ENCODE measurements at regions not wholly inside any gene's neighbourhood (a gene's known extent, or its start where the extent isn't known, plus 50 kb on each side); places are given as distances from the start of the nearest gene placed in this dataset.
"Not testable (repeated sequence)": the region's sequence is repeated elsewhere in the genome, so short reads cannot be mapped to it uniquely, and the experiment has no call there.

- H3K27ac ChIP-seq, result no peak overlapping the region
- DNase-seq, result peak in 1 of 2 donors; percentile 68
These were observed 61.4 kb upstream of the ZNF217 start for GRCh38 chr20:53654932-53655624.

GRCh38 chr20:53654521-53654920 is 60.9 kb upstream of the ZNF217 start:
- H3K4me1 ChIP-seq, result peaks cover 0 to 26% (median 14%) of the 10 kb centered on the region in 4 donors
- DNase-seq; H3K27me3 ChIP-seq; H3K36me3 ChIP-seq; H3K27ac ChIP-seq; intact Hi-C loops (cut with DNase I; ENCODE audit: low total_unique reads); H3K4me3 ChIP-seq; H3K9me3 ChIP-seq: not testable (repeated sequence)

More at GRCh38 chr20:53654932-53655624, 61.4 kb upstream of the ZNF217 start:
- Histone ChIP-seq H3K4me1 (peaks cover 0 to 27% (median 15%) of the 10 kb centered on the region in 4 donors), H3K27me3 (no peaks in the 10 kb centered on the region), H3K9me3 (no peaks in the 10 kb centered on the region), H3K36me3 (no peaks in the 10 kb centered on the region), H3K4me3 (no peak overlapping the region)
- no peak for TF ChIP-seq CTCF (IDR thresholded peaks at IDR 0.05)
- intact Hi-C loops (cut with DNase I; ENCODE audit: low total_unique reads), result no loop called here

- Histone ChIP-seq H3K27ac (no peak overlapping the region), H3K27me3 (no peaks in the 10 kb centered on the region), H3K4me3 (no peak overlapping the region), H3K36me3 (no peaks in the 10 kb centered on the region), H3K9me3 (no peaks in the 10 kb centered on the region), H3K4me1 (peaks cover 0 to 26% (median 14%) of the 10 kb centered on the region in 4 donors)
- intact Hi-C loops (cut with DNase I; ENCODE audit: low total_unique reads), result no loop called here
- no peak for TF ChIP-seq CTCF (IDR thresholded peaks at IDR 0.05)
- no peak for DNase-seq
These were observed 59.3 kb upstream of the ZNF217 start for GRCh38 chr20:53652859-53653517.

GRCh38 chr20:53652090-53652858 is 58.6 kb upstream of the ZNF217 start:
- no peak for TF ChIP-seq CTCF (IDR thresholded peaks at IDR 0.05)
- Histone ChIP-seq H3K4me1 (peaks cover 0 to 20% (median 8%) of the 10 kb centered on the region in 4 donors), H3K27me3 (no peaks in the 10 kb centered on the region), H3K27ac (no peak overlapping the region), H3K9me3 (no peaks in the 10 kb centered on the region), H3K36me3 (no peaks in the 10 kb centered on the region), H3K4me3 (no peak overlapping the region)
- intact Hi-C loops (cut with DNase I; ENCODE audit: low total_unique reads), result no loop called here
- DNase-seq, result no peak

GRCh38 chr20:53649493-53649892 is 55.9 kb upstream of the ZNF217 start:
- H3K36me3 ChIP-seq; H3K27ac ChIP-seq; H3K4me3 ChIP-seq; H3K4me1 ChIP-seq; DNase-seq; intact Hi-C loops (cut with DNase I; ENCODE audit: low total_unique reads); H3K9me3 ChIP-seq; H3K27me3 ChIP-seq: not testable (repeated sequence)

- no peak for TF ChIP-seq CTCF (IDR thresholded peaks at IDR 0.05)
- Histone ChIP-seq H3K27me3 (no peaks in the 10 kb centered on the region), H3K9me3 (no peaks in the 10 kb centered on the region), H3K36me3 (no peaks in the 10 kb centered on the region), H3K4me3 (no peak overlapping the region), H3K4me1 (peaks cover 0 to 4% (median 0%) of the 10 kb centered on the region in 4 donors), H3K27ac (no peak overlapping the region)
- intact Hi-C loops (cut with DNase I; ENCODE audit: low total_unique reads), result no loop called here
- no peak for DNase-seq
These were observed 53.7 kb upstream of the ZNF217 start for GRCh38 chr20:53647286-53647821.
